8988T (cell line): ENCODE measurements at regions not wholly inside any gene's neighbourhood (a gene's known extent, or its start where the extent isn't known, plus 50 kb on each side); places are given as distances from the start of the nearest gene placed in this dataset.
"Not testable (repeated sequence)": the region's sequence is repeated elsewhere in the genome, so short reads cannot be mapped to it uniquely, and the experiment has no call there.

ENCODE experiments used
- DNase-seq: peaks from one replicate; pipeline ENCODE4 v3.0.0; 2011

DNA sequence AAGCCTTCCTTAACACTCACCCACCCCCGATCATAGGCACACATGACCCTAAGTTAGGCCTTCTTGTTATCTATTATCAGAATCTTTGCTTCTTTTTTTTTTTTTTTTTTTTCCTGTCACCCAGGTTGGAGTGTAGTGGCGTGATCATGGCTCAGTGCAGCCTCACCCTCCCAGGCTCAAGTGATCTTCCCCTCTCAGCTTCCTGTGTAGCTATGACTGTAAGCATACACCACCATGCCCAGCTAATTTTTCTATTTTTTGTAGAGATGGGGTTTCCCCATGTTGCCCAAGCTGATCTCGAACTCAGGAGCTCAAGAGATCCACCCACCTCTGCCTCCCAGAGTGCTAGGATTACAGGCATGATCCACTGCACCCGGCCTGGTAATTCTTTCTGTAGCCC lies 328.7 kb downstream of the NR4A2 start:
- no peak for DNase-seq

DNA sequence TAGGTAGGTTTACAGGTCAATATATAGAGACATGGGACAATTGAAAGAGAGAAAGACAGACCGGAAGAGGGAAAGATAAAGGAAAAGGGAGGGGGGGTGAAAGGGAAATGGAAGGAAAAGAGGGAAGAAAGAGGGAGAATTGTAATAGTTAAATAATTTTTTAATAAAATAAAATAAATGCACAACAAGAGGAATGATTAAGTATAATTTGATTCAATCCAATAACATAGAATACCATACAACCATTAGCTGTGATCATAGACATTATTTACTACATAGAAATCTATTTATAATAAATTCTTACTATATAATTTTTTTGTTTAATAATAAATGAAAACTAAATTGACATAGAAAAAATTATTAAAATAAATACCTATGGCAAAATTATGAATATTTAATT lies 330.7 kb downstream of the NR4A2 start:
- no peak for DNase-seq

DNA sequence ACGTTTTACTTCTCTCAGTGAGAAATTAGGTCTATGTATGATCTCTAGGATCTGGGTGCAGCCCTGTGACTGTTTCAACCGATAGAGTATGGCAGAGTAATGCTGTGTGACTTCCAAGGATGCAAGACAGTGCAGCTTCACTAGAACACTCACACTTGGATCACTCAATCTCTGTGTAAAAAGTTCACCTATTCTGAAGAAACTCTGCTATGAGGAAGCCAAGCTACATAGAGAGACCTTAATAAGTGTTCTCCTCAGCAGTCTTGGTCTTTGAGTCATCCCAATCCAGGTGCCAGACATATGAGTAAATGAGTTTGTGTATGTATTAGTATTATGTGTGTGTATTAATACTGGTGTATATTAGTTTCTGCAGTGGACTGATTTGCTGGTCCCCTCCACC lies 335.0 kb downstream of the NR4A2 start:
- DNase-seq = no peak

DNA sequence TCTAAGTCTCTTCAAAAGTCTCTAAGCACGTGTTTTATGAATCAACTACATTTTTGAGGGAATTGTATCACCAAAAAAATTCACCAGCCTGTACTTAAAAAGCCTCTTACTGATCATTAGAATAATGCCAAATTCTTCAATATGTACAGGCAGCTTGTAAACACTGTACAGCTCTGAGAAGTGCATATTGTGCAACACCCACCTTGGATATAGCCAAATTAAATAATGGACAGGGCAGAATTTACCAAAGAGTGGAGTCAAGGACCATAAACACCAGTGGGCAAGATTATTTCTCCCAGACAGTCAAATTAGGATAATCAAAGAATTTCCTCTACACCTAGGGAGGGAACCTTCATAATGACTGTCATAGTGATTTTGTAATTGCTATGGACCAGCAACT lies 338.2 kb downstream of the NR4A2 start:
- DNase-seq = no peak

DNA sequence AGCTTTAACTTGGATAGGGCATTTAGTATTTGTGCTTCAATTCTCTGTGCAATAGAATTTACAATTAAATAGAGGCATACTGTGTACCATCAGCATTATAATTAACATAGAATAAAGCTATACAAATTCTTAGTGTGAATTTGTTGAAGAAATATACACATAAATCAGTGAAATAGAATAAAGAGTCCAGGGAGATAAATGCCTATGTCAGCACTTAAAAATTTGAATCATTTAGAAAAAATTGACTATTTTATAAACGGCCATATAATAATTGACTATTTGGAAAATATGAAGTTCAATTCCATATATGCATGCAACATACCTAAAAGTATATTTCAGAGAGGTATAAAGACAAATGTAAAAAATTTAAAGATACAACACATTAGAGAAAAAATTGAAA lies 348.7 kb downstream of the NR4A2 start:
- DNase-seq = no peak

DNA sequence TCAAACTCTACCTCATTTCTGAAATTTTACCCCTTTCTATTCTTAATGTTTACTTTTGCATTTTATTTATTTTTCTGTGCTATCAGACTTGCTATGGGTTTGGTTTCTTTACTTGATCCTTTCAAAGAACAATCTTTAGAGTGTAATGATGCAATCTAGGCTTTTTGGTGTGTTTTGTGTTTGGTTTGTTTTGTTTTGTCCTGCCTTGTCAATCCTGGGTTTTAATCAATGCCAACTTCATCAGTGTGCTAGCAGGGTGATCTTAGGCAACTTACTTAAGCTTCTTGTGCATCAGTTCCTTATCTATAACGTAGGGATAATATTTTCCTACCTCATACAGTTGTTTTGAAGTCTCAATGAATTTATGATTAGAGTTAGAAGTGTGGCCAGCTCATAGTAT lies 350.4 kb downstream of the NR4A2 start:
- DNase-seq = no peak

DNA sequence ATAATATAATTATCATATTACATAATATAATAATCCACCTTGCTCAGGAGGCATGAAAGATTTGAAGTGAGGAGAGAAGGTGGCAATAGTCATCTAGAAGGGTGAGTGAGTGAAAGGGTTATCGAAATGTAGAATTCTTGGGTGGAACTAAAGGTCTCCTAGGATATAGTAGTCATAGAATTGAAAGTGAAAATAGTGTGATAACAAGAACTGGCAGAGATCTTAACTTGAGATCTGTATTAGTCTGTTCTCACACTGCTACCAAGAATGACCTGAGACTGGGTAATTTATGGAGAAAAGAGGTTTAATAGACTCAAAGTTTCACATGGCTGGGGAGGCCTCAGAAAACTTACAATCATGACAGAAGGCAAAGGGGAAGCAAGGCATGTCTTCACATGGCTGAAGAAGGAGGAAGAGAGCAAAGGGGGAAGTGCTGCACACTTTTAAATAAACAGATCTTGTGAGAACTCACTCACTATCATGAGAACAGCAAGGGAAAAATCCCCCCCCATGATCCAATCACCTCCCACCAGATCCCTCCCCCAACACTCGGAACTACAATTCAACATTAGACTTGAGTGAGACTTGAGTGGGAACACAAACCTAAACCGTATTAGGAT lies 351.5 kb downstream of the NR4A2 start:
- no peak for DNase-seq

DNA sequence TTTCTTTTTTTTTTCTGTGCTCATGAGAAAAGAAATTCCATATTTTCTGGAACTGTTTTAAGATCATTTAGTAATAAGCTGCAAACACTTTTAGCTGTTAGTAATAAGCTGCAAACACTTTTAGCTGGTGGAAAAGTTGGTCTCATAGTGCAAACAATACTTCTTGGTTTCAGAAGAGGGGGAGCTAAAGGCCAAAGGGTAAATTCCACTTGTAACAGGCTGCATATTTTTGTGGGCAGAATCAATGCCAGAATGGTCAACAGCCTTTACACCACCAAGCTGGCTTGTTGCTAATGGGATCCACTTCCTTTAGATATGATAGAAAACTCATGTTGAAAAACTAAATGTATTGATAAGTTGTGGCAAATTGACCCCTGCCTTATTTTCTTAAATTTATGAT lies 356.8 kb downstream of the NR4A2 start:
- no peak for DNase-seq

DNA sequence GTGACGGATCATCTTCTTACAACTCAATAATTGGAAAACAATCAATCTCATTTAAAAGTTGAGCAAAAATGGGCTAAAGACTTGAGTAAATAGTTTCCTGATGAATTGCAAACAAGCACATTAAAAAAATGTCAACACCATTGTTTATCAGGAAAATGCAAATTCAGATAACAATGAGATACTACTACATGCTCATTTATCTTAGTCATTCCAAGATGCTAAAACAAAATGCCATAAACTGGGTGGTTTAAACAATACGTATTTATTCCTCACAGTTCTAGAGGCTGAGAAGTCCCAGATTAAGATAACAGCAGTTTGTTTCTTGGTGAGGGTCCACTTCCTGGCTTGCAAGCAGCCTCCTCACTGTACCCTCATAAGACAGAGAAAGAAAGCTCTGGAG lies 359.6 kb downstream of the NR4A2 start:
- DNase-seq = no peak

DNA sequence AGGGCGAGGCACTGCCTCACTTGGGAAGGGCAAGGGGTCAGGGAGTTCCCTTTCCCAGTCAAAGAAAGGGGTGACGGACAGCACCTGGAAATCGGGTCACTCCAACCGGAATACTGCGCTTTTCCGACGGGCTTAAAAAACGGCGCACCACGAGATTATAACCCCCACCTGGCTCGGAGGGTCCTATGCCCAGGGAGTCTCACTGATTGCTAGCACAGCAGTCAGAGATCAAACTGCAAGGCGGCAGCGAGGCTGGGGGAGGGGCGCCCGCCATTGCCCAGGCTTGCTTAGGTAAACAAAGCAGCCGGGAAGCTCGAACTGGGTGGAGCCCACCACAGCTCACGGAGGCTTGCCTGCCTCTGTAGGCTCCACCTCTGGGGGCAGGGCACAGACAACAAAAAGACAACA lies 366.5 kb downstream of the NR4A2 start:
- not testable (repeated sequence) for DNase-seq

DNA sequence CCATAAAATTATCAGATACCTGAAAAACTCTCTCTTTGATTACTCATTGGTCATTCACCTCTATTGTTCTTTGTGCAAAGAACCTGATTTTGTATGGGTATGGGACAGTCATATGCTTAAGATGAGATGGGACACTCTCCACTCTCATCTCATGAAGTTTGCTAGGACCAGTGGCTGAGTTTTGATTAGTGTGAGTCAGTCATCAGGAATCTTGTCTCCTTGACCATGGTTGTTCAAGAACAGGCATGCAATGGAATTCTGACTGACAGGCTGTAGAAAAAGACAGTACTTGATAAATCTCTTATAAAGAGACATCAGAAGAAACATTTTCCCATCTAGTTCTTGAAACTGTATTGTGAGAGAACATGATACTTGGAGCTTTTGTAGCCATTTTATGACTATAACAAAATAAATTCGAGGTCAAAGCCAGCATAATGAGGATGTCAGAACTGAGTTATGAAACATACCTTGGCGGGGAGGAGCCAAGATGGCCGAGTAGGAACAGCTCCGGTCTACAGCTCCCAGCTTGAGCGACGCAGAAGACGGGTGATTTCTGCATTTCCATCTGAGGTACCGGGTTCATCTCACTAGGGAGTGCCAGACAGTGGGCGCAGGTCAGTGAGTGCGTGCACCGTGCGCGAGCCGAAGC lies 367.0 kb downstream of the NR4A2 start:
- DNase-seq = no peak

DNA sequence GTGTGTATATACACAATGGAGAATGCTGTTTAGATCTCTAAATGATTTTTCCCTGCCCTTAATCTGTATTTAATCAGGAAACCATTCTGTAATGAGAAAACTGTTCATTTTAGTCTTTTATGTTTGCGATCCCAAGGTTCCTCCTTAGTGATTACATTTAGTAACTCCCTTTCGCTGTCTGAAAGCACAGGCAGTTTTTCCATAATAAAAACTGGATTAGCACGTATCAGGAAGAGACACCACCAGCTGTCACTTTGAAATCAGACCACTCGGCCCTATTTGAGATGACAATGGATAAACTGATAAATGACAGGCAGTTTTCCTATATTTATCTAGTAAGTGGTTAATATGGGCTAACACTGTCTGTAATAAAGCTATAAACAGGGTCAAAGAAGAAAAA lies 370.9 kb downstream of the NR4A2 start:
- no peak for DNase-seq

DNA sequence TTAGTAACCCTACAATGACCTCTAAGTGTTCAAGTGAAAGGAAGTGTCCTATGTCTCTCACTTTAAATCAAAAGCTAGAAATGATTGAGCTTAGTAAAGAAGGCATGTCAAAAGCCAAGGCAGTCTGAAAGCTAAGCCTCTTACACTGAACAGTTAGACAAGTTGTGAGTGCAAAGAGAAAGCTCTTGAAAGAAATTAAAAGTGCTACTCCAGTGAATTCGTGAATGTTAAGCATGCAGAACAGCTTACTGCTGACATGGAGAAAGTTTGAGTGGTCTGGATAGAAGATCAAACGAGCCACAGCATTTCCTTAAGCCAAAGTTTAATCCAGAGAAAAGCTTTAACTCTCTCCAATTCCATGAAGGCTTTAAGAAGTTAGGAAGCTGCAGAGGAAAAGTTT lies 373.7 kb downstream of the NR4A2 start:
- no peak for DNase-seq

DNA sequence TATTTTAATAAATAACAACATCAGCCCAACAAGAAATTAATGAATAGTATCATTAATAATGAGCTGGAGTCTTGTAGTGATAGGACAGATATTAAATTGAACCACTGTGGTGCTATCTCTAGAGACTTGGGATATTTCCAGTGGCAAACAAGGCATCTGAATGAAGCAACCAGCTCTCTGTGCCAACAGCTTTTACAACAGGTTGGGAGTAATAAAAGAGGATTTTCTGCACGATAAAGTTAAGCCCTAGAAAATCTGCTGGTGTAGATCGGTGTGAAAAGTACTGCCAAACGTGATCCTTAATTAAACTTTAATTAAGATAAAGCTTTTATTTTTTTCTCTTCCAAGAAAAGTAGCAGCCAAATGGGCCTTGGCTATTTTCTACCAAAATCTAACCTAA lies 385.5 kb downstream of the NR4A2 start:
- DNase-seq = no peak

DNA sequence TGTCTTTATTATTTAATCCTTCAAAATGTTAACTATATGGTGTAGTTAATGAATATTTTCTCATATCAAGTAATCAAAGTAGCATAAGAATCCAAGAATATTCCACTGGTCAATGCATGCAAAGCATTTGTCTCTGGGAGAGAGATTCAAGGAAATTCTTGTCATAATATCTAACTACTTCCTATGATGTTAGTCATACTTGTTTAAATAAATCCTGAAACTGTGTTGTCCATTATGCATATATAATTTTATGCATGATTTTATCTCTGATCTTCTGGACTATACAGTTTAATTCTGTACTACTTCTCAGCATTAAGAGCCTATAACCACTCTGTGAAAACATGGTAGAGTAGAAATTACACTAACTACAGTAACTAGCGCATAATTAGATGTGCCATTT lies 388.3 kb downstream of the NR4A2 start:
- no peak for DNase-seq

DNA sequence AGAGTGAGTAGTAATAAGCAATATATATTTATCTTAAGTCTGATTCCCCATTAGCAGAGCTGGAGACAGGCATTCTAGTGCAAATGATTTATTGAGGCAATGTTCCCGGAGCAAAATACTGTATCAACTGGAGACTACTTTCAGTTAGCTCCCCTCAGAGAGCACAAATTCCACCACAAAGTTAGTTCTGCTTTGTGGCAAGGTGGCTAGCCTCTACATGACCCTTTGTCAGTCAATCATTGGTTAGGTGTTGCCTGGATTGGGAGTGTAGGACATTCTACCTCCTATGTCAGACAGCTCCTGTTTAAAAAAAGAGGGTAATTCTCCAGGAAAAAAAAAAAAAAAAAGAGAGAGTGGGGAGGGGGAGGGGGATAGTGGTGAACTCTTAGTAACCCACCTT lies 402.2 kb downstream of the NR4A2 start:
- no peak for DNase-seq

DNA sequence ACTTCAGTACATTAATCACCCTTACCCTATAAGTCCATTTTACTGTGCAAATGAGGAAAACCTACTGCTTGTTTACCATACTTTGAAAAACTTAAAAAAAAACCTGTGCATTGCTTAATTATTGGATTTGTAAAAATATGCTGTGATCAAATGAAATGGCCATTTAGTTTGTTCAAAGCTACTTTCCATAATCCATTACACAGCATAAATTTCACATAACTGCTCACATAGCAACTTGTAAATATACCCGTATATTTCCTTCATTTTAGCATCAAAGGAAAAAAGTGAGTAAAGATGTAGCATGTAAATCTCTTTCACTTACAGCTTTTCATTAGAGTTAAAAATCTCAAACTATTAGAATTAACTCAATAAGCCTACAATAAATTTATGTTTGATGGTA lies 415.1 kb downstream of the NR4A2 start:
- DNase-seq = no peak

DNA sequence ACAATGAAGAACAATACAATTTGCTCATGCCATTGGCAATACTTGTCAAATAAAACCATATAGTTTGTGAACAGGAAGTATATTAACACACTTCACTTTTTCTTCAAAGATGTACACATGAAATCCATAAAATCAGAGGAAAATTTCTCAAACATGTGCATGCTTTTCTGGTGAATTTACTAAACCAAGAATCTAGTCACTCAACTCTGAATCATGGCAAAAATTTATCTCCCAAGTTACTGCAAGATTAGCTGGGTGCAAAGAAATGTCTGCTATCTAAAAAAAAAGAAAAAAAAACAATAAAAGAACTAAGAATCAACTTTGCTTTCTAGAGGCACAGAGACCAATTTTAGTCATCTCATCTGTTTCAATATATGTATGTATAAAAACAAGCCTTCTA lies 419.2 kb downstream of the NR4A2 start:
- no peak for DNase-seq

DNA sequence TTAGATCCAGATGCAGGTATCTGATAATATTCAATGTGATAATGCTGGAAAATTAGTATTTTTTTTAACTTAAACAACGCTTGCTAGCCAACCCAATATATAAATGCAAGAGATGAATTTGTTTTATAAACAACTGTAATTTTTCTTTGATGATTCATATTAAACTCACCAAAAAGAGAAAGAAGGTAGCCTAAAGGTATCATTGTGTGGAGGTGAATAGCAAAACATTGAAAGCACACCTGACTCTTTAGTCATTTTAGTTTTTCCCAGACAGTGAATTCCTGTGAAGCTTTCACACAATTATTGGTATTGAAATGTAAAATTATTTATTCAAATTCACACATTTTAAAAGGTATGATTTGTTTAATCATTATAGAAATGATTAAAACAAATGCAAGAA lies 424.0 kb downstream of the NR4A2 start:
- no peak for DNase-seq

DNA sequence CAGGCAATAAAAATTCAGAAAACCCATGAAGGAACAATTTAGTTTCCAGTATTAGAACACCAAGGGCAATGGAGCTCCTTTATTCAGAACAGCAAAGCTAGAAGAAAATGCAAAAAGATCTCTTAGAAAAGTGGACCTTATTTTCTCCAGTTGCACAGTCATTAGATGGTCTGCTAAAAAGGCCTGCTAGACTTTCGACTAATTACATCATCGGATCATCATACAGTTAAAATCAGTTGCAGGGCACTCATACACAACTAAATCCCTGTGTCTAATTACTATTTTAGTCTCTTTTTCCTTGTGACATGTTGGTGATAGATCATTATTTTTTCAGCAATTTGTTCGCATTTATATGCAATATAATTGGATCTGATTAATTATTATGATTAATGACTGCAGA lies 425.3 kb downstream of the NR4A2 start:
- DNase-seq = no peak

DNA sequence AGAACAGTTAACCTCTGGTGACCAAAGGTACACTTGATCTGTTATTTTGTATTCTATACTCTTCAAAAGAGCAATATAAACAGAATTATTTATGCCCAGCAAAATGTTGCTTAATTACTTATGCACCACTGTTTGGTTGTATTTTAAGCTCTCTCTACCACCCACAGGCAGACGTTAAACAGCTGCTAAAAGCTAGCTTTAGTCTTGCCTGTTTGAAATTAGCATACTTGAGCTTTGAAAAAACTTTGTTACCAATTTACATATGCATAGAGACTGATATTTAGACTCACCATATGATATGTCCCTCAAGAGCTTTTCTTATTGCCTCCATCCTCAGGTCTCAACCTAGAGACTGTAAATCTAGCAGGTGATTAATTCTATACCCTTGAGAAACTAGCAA lies 426.9 kb downstream of the NR4A2 start:
- DNase-seq = no peak

DNA sequence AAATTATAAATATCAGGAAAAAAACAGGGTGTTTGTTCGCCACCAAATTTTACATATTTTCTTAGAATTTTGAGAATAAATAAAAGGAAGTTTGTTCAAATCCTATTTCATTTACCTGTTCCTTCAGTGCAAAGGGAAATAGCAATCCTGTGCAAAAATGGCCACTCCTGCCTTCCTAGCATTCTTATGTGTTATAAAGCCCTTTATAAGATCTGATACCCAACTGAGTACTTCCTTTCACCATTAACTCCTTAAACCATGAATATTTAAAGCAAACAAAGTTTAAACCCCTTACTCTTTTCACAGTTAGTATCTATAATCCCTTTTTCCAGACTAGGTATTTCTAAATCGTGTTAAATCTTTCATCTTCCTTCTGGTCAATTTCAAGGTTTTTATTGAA lies 427.8 kb downstream of the NR4A2 start:
- DNase-seq = no peak

DNA sequence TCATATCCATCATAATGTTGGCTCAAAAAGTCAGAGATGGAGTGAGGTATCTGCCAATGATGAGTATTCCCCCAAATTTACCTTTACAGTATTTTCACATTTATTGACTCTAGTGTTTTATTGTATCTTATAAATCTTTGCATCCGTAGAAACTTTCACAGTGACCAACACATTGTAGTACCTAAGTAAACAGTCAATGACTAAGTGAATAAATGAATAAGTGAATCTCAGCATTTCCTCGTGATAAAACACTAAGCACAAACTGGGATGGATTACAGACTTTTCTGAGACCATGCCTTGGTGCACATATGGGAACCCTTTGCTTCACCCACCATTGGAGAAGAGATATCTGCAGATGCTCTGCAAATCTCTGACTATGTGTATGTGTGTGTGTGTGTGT lies 429.9 kb downstream of the NR4A2 start:
- no peak for DNase-seq

DNA sequence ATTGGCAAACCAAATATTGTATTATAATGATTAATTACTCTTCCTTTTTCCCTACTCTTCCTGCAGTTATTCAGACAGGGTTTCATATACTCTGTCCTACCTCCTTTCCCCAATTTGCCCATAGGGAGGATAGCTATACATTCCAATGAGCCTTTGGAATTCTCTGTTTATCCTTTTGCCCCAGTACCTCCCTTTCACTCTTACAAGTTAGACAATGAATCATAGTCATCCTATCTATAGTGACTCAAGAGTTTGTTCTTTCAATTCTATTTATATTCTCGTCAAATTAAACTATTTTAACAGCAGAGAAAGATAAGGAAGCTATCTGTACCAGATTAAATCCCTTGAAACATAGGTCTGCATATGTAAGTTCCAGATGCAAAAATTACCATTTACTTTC lies 437.5 kb downstream of the NR4A2 start:
- DNase-seq = no peak

DNA sequence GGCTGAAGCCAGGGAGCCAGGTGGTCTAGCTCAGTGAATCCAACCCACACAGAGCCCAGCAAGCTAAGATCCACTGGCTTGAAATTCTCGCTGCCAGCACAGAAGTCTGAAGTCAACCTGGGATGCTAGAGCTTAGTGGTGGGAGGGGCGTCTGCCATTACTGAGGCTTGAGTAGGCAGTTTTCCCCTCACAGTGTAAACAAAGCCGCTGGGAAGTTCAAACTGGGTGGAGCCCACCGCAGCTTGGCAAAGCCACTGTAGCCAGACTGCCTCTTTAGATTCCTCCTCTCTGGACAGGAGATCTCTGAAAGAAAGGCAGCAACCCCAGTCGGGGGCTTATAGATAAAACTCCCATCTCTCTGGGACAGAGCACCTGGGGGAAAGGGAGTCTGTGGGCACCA lies 452.1 kb downstream of the NR4A2 start:
- not testable (repeated sequence) for DNase-seq
